Muscle layer of duodenum (tissue), 2 donors: ENCODE measurements at regions not wholly inside any gene's neighbourhood (a gene's known extent, or its start where the extent isn't known, plus 50 kb on each side); places are given as distances from the start of the nearest gene placed in this dataset.
A peak's percentile ranks its signal among the peaks of the same experiment; 100 is the strongest.

Source experiments
- H3K27ac ChIP-seq: one replicate; pipeline ENCODE4 v1.7.0; 2013; ENCODE audit warnings: mild to moderate bottlenecking, low read length
- H3K27me3 ChIP-seq: one replicate; pipeline ENCODE4 v1.7.0; 2013; ENCODE audit warnings: low read depth, mild to moderate bottlenecking, control low read depth, low read length
- H3K36me3 ChIP-seq, 2 donors: one replicate each; pipeline ENCODE4 v1.7.0; 2013; ENCODE audit warnings: low read length in 2 of 2, control low read depth in 1 of 2, mild to moderate bottlenecking in 1 of 2; ENCODE audit not compliant: insufficient read depth in 2 of 2, control insufficient read depth in 1 of 2
- H3K4me1 ChIP-seq, 2 donors: one replicate each; pipeline ENCODE4 v1.7.0; 2013; ENCODE audit warnings: low read length in 2 of 2, mild to moderate bottlenecking in 2 of 2, control low read depth in 1 of 2, moderate library complexity in 1 of 2; ENCODE audit not compliant: insufficient read depth in 2 of 2, control insufficient read depth in 1 of 2
- H3K4me3 ChIP-seq, 2 donors: one replicate each; pipeline ENCODE4 v1.7.0; 2013; ENCODE audit warnings: low read length in 2 of 2, low read depth in 1 of 2, mild to moderate bottlenecking in 1 of 2
- H3K9me3 ChIP-seq, 2 donors: one replicate each; pipeline ENCODE4 v1.7.0; 2013; ENCODE audit warnings: low read length in 2 of 2, control low read depth in 1 of 2, mild to moderate bottlenecking in 1 of 2; ENCODE audit not compliant: control insufficient read depth in 1 of 2
- donor health status: healthy.

- Histone ChIP-seq H3K36me3 (no peaks in the 10 kb centered on the region), H3K27me3 (no peaks in the 10 kb centered on the region)
These were observed 181.7 kb upstream of the RFC3 start for GRCh38 chr13:33636243-33636642.

GRCh38 chr13:33636955-33637670, 180.8 kb upstream of the RFC3 start:
- no peak overlapping the region for H3K4me3 ChIP-seq
- no peak overlapping the region for H3K27ac ChIP-seq
- H3K4me1 ChIP-seq = peaks cover 5 to 17% of the 10 kb centered on the region in 2 donors
- no peaks in the 10 kb centered on the region for H3K9me3 ChIP-seq
- H3K27me3 ChIP-seq = no peaks in the 10 kb centered on the region
- no peaks in the 10 kb centered on the region for H3K36me3 ChIP-seq

More at GRCh38 chr13:33636243-33636642, 181.7 kb upstream of the RFC3 start:
- Histone ChIP-seq H3K9me3 (no peaks in the 10 kb centered on the region), H3K27ac (no peak overlapping the region), H3K4me1 (peaks cover 3 to 17% of the 10 kb centered on the region in 2 donors), H3K4me3 (no peak overlapping the region)

DNA sequence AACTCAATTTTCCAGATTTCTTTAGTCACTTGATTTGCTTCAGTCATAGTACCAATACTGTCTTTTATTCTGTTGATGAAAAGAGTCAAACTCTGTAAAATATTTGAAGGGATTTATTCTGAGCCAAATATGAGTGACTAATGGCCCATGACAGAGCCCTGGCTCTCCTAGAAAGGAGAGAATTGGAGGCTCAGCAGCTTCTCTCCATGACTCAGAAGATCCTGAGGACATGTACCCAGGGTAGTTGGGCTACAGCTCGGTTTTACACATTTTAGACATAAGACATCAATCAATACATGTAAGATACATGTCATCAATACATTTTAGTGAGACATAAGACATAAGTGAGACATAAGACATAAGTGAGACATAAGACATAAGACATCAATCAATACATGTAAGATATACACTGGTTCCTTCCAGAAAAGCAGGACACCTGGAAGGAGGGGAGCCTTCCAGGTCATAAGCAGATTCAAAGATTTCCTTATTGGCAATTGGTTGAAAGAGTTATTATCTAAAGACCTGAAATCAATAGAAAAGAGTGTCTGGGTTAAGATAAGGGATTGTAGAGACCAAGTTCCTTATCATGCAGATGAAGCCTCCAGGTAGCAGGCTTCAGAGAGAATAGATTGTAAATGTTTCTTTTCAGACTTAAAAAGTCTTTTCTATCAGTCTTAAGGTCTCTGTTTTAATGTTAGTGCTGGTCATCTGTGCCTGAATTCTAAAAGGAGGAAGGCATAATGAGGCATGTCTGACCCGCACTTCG, 179.8 kb upstream of the RFC3 start:
- peak overlapping the region; percentile 5 for H3K27ac ChIP-seq
- H3K27me3 ChIP-seq = no peaks in the 10 kb centered on the region
- peaks cover 13 to 28% of the 10 kb centered on the region in 2 donors for H3K4me1 ChIP-seq
- H3K9me3 ChIP-seq = no peaks in the 10 kb centered on the region
- H3K36me3 ChIP-seq = no peaks in the 10 kb centered on the region
- no peak overlapping the region for H3K4me3 ChIP-seq

DNA sequence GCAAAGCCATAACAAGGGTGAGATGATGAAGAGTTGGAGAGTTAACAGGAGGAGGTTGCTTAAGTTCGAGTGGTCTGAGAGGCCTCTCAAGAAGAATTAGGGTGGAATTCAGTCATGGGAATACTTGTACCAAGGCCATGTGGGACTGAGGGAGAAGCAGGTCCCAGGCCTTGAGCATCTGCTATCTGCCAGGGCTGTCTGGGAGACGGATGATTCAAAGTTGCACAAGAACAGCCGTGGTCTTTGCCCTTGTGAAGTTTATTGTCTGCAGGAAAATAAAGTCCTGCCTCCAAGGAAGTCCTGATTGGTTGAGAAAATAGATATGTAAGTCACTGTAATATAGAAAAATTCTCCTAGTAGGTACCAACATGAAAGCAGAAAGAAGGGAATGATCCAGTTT, 178.8 kb upstream of the RFC3 start:
- no peak overlapping the region for H3K27ac ChIP-seq

DNA sequence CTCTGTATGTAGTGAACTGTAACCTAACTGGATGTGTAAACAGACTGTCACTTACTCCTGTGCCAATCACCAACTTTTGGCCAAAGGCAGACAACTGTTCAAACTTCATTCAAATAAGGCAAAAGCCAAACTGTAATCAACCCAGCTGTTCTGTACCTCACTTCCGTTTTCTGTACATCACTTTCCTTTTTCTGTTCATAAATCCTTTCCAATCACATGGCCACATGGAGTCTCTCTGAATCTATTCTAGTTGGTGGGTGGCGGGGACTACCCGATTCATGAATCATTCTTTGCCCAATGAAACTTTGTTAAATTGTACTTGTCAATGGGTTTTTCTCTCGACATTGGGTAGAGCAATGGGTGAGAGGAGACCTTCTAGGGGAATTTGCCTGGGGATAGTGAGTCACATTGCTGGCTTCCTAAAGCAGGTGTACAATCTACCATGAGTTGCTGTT, 178.3 kb upstream of the RFC3 start:
- Histone ChIP-seq H3K4me1 (peaks cover 20 to 36% of the 10 kb centered on the region in 2 donors), H3K27me3 (no peaks in the 10 kb centered on the region), H3K4me3 (no peak overlapping the region), H3K9me3 (no peaks in the 10 kb centered on the region), H3K27ac (no peak overlapping the region), H3K36me3 (no peaks in the 10 kb centered on the region)

More for the DNA sequence above, 178.8 kb upstream of the RFC3 start:
- Histone ChIP-seq H3K9me3 (no peaks in the 10 kb centered on the region), H3K36me3 (no peaks in the 10 kb centered on the region), H3K4me1 (peaks cover 20 to 36% of the 10 kb centered on the region in 2 donors), H3K4me3 (no peak overlapping the region), H3K27me3 (no peaks in the 10 kb centered on the region)

GRCh38 chr13:33640832-33641231, 177.1 kb upstream of the RFC3 start:
- no peak overlapping the region for H3K27ac ChIP-seq
- no peaks in the 10 kb centered on the region for H3K27me3 ChIP-seq
- no peaks in the 10 kb centered on the region for H3K36me3 ChIP-seq
- peaks cover 20 to 36% of the 10 kb centered on the region in 2 donors for H3K4me1 ChIP-seq
- H3K9me3 ChIP-seq = no peaks in the 10 kb centered on the region
- H3K4me3 ChIP-seq = no peak overlapping the region

GRCh38 chr13:33642374-33643065, 175.4 kb upstream of the RFC3 start:
- H3K27me3 ChIP-seq = no peaks in the 10 kb centered on the region
- peak overlapping the region; percentile 41 for H3K27ac ChIP-seq
- no peaks in the 10 kb centered on the region for H3K36me3 ChIP-seq

GRCh38 chr13:33644581-33645543, 173.1 kb upstream of the RFC3 start:
- Histone ChIP-seq H3K36me3 (no peaks in the 10 kb centered on the region), H3K9me3 (no peaks in the 10 kb centered on the region), H3K4me3 (no peak overlapping the region), H3K27me3 (no peaks in the 10 kb centered on the region), H3K27ac (peak overlapping the region; percentile 27), H3K4me1 (peaks cover 17 to 23% of the 10 kb centered on the region in 2 donors)

More at GRCh38 chr13:33642374-33643065, 175.4 kb upstream of the RFC3 start:
- Histone ChIP-seq H3K9me3 (no peaks in the 10 kb centered on the region), H3K4me1 (peaks cover 20 to 36% of the 10 kb centered on the region in 2 donors), H3K4me3 (no peak overlapping the region)

DNA sequence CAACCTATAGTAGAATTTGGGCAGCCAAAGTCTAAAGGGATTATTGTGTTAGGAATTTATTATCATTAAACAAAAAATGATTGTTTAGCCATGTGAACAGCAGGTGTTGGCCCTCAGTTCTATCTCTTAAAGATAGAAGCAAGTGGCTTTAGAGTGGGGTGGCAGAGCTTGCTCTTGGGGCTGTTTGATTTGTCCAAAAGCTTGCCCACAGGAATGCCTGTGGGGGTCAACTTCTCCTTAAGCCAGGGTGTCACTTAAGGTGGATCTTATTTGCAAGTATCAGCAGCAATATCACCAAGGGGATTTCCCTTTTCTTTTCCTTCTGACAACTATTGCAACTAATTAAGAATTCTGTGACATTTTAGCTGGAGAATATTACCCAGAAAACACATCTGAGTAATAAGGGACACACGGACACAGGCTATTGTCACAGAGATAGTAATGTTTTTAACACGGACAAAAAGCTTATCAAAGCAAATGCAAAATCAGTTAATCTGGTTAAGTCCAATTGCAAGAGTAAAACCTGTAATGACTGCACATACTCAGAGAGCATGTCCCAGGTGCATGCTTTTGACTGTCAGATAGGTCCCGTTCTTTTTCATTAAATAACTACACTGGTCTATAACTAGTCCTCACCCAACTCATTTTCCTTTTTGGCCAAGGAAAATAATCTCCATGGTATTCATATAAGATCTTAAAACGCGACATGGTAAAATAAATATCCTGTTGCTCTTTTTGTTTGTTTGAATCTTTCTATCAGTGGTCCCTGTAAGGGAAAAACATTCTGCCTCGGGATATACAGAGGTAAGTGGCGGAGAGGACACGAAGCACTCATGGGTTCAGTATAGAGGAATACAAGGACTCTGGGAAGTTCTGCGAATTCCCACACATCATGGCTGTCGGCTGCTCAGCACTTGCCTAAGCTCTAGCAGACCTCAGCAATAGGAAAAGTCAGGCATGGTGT, 172.1 kb upstream of the RFC3 start:
- Histone ChIP-seq H3K4me1 (peaks cover 17 to 19% of the 10 kb centered on the region in 2 donors), H3K27ac (no peak overlapping the region), H3K4me3 (no peak overlapping the region), H3K27me3 (no peaks in the 10 kb centered on the region), H3K9me3 (no peaks in the 10 kb centered on the region), H3K36me3 (no peaks in the 10 kb centered on the region)
